ENCODE measurements at regions not wholly inside any gene's neighbourhood (a gene's known extent, or its start where the extent isn't known, plus 50 kb on each side); places are given as distances from the start of the nearest gene placed in this dataset.

GRCh38 chr11:130760515-130761125 is 155.7 kb downstream of the SNX19 start:
- no peak for DNase-seq

- no peak for DNase-seq
Observed at GRCh38 chr11:130761560-130762220, 154.6 kb downstream of the SNX19 start.

- DNase-seq = peak; percentile 96
Observed at GRCh38 chr11:130762638-130763037, 153.6 kb downstream of the SNX19 start.

GRCh38 chr11:130763087-130763980 is 152.9 kb downstream of the SNX19 start:
- peak; percentile 63 for DNase-seq

GRCh38 chr11:130765406-130765805 is 150.9 kb downstream of the SNX19 start:
- no peak for DNase-seq

GRCh38 chr11:130765951-130766649 is 150.2 kb downstream of the SNX19 start:
- no peak for DNase-seq

GRCh38 chr11:130766650-130767565 is 149.4 kb downstream of the SNX19 start:
- no peak for DNase-seq

- no peak for DNase-seq
Observed at GRCh38 chr11:130769782-130770535, 146.3 kb downstream of the SNX19 start.

- DNase-seq = no peak
Observed at GRCh38 chr11:130771708-130772107, 144.6 kb downstream of the SNX19 start.

- no peak for DNase-seq
Observed at GRCh38 chr11:130772266-130773227, 143.7 kb downstream of the SNX19 start.

GRCh38 chr11:130773244-130773820 is 142.9 kb downstream of the SNX19 start:
- no peak for DNase-seq

GRCh38 chr11:130774703-130775102 is 141.6 kb downstream of the SNX19 start:
- DNase-seq = no peak

GRCh38 chr11:130775306-130776060 is 140.8 kb downstream of the SNX19 start:
- no peak for DNase-seq

- no peak for DNase-seq
Observed at GRCh38 chr11:130776061-130776419, 140.2 kb downstream of the SNX19 start.

- no peak for DNase-seq
Observed at GRCh38 chr11:130778026-130778425, 138.3 kb downstream of the SNX19 start.

GRCh38 chr11:130778705-130779104 is 137.6 kb downstream of the SNX19 start:
- no peak for DNase-seq

GRCh38 chr11:130779267-130779666 is 137.0 kb downstream of the SNX19 start:
- DNase-seq = no peak

GRCh38 chr11:130779943-130780342 is 136.3 kb downstream of the SNX19 start:
- DNase-seq = no peak

GRCh38 chr11:130780437-130780836 is 135.8 kb downstream of the SNX19 start:
- DNase-seq = no peak
